ENCODE measurements at regions not wholly inside any gene's neighbourhood (a gene's known extent, or its start where the extent isn't known, plus 50 kb on each side); places are given as distances from the start of the nearest gene placed in this dataset.

GRCh38 chrX:13518126-13518525 is 51.3 kb upstream of the EGFL6 start:
- no peak for DNase-seq (ENCODE audit: low read depth, low spot score)
- H3K27me3 Mint-ChIP-seq (ENCODE audit: low read depth): no peaks in the 10 kb centered on the region
- no peak overlapping the region for H3K27ac Mint-ChIP-seq (ENCODE audit: unreplicated experiment)
- no peak for TF ChIP-seq CTCF (conservative IDR thresholded peaks at IDR 0.05)
- no peak overlapping the region for H3K4me3 Mint-ChIP-seq
- no peaks in the 10 kb centered on the region for H3K4me1 Mint-ChIP-seq
- H3K9me3 Mint-ChIP-seq: peaks cover 18% of the 10 kb centered on the region
- no peaks in the 10 kb centered on the region for H3K36me3 Mint-ChIP-seq (ENCODE audit: low read depth)

GRCh38 chrX:13515211-13515930 is 54.0 kb upstream of the EGFL6 start:
- H3K27me3 Mint-ChIP-seq (ENCODE audit: low read depth): no peaks in the 10 kb centered on the region
- peaks cover 19% of the 10 kb centered on the region for H3K9me3 Mint-ChIP-seq
- no peak overlapping the region for H3K27ac Mint-ChIP-seq (ENCODE audit: unreplicated experiment)
- no peak for TF ChIP-seq CTCF (conservative IDR thresholded peaks at IDR 0.05)
- no peaks in the 10 kb centered on the region for H3K36me3 Mint-ChIP-seq (ENCODE audit: low read depth)
- peaks cover 4% of the 10 kb centered on the region for H3K4me1 Mint-ChIP-seq
- DNase-seq (ENCODE audit: low read depth, low spot score): no peak
- no peak overlapping the region for H3K4me3 Mint-ChIP-seq

- no peak for DNase-seq (ENCODE audit: low read depth, low spot score)
- TF ChIP-seq CTCF (conservative IDR thresholded peaks at IDR 0.05): no peak
- no peak overlapping the region for H3K27ac Mint-ChIP-seq (ENCODE audit: unreplicated experiment)
- H3K36me3 Mint-ChIP-seq (ENCODE audit: low read depth): peaks cover 3% of the 10 kb centered on the region
- no peaks in the 10 kb centered on the region for H3K27me3 Mint-ChIP-seq (ENCODE audit: low read depth)
- H3K9me3 Mint-ChIP-seq: peaks cover 12% of the 10 kb centered on the region
- no peak overlapping the region for H3K4me3 Mint-ChIP-seq
- peaks cover 4% of the 10 kb centered on the region for H3K4me1 Mint-ChIP-seq
These were observed 57.5 kb upstream of the EGFL6 start for GRCh38 chrX:13511944-13512330.

GRCh38 chrX:13511241-13511943 is 58.0 kb upstream of the EGFL6 start:
- Mint-ChIP-seq H3K27ac (ENCODE audit: unreplicated experiment) (no peak overlapping the region), H3K4me1 (peaks cover 8% of the 10 kb centered on the region), H3K9me3 (peaks cover 12% of the 10 kb centered on the region), H3K36me3 (ENCODE audit: low read depth) (peaks cover 3% of the 10 kb centered on the region), H3K27me3 (ENCODE audit: low read depth) (no peaks in the 10 kb centered on the region), H3K4me3 (no peak overlapping the region)
- TF ChIP-seq CTCF (conservative IDR thresholded peaks at IDR 0.05): no peak
- DNase-seq (ENCODE audit: low read depth, low spot score): no peak

GRCh38 chrX:13507893-13508292 is 61.5 kb upstream of the EGFL6 start:
- Mint-ChIP-seq H3K4me1 (peaks cover 8% of the 10 kb centered on the region), H3K4me3 (no peak overlapping the region), H3K27ac (ENCODE audit: unreplicated experiment) (no peak overlapping the region), H3K27me3 (ENCODE audit: low read depth) (no peaks in the 10 kb centered on the region), H3K9me3 (peaks cover 16% of the 10 kb centered on the region), H3K36me3 (ENCODE audit: low read depth) (peaks cover 3% of the 10 kb centered on the region)
- TF ChIP-seq CTCF (conservative IDR thresholded peaks at IDR 0.05): no peak
- DNase-seq (ENCODE audit: low read depth, low spot score): no peak

All from neural crest cell (in vitro differentiated cells).